LNCaP clone FGC (cell line): ENCODE measurements at regions not wholly inside any gene's neighbourhood (a gene's known extent, or its start where the extent isn't known, plus 50 kb on each side); places are given as distances from the start of the nearest gene placed in this dataset.
"Not testable (repeated sequence)": the region's sequence is repeated elsewhere in the genome, so short reads cannot be mapped to it uniquely, and the experiment has no call there.

Experiments
- DNase-seq: peaks from one replicate; pipeline ENCODE4 v3.0.0-alpha.2; 2011; ENCODE audit warnings: low read depth
- H3K4me3 ChIP-seq: 2 replicates; pipeline ENCODE4 v1.5.1; 2011; ENCODE audit warnings: mild to moderate bottlenecking, low read depth, low read length, control low read depth
- TF ChIP-seq, protein P1 (sequence below): IDR thresholded peaks from 2 replicates; pipeline ENCODE4 v1.5.1; 2012; ENCODE audit warnings: mild to moderate bottlenecking; ENCODE audit not compliant: control insufficient read depth, insufficient read depth; ENCODE audit errors: extremely low read depth

DNA sequence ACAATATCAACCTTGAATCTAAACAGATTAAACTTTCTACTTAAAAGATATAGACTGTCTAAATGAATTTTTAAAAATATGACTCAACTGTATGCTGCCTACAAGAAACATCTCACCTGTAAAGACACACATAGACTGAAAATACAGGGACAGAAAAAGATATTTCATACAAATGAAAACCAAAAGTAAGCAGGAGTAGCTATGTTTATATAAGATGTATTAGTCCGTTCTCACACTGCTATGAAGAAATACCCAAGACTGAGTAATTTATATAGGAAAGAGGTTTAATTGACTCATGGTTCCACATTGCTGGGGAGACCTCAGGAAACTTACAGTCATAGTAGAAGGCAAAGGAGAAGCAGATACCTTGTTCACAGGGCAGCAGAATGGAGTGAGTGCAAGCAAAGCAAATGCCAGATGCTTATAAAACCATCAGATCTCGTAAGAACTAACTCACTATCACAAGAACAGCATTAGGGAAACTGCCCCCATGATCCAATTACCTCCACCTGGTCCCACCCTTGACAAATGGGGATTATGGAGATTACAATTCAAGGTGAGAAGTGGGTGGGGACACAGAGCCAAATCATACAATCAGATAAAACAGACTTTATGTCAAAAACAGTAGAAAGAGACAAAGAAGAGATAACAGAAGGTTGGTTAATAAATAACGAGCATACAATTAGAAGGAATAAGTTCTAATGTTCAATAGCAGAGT is 214.4 kb upstream of the SLC39A10 start:
- DNase-seq, result no peak
- TF ChIP-seq, protein P1, sequence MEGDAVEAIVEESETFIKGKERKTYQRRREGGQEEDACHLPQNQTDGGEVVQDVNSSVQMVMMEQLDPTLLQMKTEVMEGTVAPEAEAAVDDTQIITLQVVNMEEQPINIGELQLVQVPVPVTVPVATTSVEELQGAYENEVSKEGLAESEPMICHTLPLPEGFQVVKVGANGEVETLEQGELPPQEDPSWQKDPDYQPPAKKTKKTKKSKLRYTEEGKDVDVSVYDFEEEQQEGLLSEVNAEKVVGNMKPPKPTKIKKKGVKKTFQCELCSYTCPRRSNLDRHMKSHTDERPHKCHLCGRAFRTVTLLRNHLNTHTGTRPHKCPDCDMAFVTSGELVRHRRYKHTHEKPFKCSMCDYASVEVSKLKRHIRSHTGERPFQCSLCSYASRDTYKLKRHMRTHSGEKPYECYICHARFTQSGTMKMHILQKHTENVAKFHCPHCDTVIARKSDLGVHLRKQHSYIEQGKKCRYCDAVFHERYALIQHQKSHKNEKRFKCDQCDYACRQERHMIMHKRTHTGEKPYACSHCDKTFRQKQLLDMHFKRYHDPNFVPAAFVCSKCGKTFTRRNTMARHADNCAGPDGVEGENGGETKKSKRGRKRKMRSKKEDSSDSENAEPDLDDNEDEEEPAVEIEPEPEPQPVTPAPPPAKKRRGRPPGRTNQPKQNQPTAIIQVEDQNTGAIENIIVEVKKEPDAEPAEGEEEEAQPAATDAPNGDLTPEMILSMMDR, result no peak
- no peak overlapping the region for H3K4me3 ChIP-seq

DNA sequence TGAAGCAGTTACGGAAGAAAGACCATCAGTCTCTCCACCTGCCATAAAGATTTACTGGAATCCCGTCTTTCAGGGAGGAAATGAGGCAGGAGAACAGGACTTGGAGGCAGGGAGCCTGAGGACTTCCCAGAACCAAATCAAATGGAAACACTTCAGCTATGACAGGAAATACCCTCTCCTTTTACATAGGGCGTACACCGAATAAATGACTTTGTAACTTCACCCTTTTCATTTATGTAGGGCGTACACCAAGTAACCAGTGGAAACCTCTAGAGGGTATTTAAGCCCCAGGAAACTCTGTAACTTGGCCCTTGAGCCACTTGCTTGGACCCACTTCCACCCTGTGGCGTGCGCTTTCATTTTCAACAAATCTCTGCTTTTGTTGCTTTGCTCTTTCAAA is 218.3 kb upstream of the SLC39A10 start:
- no peak for DNase-seq

DNA sequence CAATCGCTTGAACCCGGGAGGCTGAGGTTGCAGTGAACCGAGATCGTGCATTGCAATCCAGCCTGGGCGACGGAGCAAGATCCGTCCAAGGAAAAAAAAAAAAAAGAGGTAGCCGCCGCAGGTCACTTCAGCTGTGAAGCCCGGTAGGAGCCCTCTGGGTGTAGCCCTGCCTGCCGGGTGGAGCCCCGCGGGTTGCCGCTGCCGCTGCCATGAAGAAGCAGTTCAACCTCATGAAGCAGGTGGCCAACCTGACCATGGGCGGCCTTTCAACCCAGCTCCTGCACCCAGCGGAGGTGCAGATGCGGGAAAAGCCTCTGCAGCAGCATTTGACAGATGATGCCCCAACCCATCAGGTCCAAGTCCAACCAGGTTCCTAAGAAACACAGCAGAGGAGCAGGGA is 219.5 kb upstream of the SLC39A10 start:
- H3K4me3 ChIP-seq, result no peak overlapping the region
- DNase-seq, result no peak
- TF ChIP-seq, protein P1, result no peak

More for the DNA sequence above, 218.3 kb upstream of the SLC39A10 start:
- TF ChIP-seq, protein P1, result no peak
- no peak overlapping the region for H3K4me3 ChIP-seq

DNA sequence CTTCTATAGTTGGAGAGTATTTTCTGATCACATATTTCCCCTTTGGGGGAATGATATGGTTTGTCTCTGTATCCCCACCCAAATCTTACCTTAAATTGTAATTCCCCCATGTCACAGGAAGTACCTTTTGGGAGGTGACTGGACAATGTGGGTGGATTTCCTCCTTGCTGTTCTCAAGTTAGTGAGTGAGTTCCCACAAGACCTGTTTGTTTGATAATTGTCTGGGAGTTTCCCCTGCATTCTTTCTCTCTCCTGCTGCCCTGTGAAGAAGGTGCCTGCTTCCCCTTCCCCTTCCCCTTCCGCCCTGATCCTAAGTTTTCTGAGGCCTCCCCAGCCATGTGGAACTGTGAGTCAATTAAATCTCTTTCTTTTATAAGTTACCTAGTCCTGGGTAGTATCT is 222.7 kb upstream of the SLC39A10 start:
- H3K4me3 ChIP-seq, result no peak overlapping the region
- TF ChIP-seq, protein P1, result no peak
- DNase-seq, result no peak

DNA sequence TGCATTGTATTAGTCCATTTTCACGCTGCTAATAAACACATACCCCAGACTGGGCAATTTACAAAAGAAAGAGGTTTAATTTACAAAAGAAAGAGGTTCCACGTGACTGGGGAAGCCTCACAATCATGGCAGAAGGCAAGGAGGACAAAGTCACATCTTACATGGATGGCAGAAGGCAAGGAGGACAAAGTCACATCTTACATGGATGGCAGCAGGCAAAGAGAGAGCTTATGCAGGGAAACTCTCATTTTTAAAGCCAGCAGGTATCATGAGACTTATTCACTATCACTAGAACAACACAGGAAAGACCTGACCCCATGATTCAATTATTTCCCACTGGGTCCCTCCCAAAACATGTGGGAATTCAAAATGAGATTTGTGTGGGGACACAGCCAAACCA is 223.3 kb upstream of the SLC39A10 start:
- H3K4me3 ChIP-seq, DNase-seq: not testable (repeated sequence)

DNA sequence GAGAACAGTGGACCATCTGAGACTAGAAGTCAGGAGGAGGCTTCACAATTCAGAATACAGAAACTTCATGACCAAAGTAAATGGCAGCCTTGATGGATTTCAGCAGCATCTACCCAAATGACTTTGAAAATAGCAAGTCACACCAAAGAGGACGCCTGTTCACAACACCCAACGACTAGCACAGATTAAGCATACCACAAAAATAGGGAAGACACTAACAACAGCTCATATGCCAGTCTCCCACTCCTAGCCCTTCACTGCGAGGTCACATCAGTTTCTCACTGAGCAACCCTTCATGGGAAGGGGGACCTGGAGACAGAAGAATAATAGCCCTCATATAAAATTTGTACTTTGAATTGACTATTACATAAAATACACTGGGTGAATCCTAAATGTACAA is 228.4 kb upstream of the SLC39A10 start:
- H3K4me3 ChIP-seq, result no peak overlapping the region
- TF ChIP-seq, protein P1, result no peak
- DNase-seq, result no peak

DNA sequence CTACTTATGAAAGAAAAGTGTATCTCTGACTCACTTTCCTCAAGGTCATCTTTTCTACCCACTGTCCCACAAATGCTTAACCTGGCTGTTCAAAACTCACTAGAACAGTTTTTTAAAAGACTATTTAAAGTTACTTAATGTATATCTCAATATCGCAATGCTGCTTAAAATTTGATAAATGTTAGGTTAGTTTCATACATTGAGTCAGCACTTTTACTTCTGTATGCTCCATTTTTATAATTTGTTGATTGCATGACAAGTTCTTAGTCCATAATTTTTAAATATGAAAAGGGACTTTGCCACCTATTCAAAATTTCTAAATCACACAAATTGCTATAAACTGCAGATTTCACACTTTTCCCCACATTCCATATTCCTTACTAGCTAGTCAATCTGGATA is 231.7 kb upstream of the SLC39A10 start:
- TF ChIP-seq, protein P1, result no peak
- DNase-seq, result no peak
- H3K4me3 ChIP-seq, result no peak overlapping the region
